Common myeloid progenitor, CD34-positive (primary cell): ENCODE measurements at regions not wholly inside any gene's neighbourhood (a gene's known extent, or its start where the extent isn't known, plus 50 kb on each side); places are given as distances from the start of the nearest gene placed in this dataset.

Source experiments
- CTCF ChIA-PET: fragments of 350-600 bp; sonication (Branson Sonifier 250); formaldehyde crosslinking; loops from one replicate; lab custom pipeline; 2021; ENCODE audit warnings: antibody characterized with exemption; lab: Charles Lee
- POLR2A ChIA-PET: fragments of 350-600 bp; sonication (Branson Sonifier 250); formaldehyde crosslinking; loops from one replicate; lab custom pipeline; 2021; ENCODE audit warnings: antibody characterized with exemption; lab: Charles Lee
- DNase-seq, 3 donors: peaks; one replicate each; pipeline versions ENCODE4 v3.0.0 to v3.0.0-alpha.2; 2013
- H3K27ac ChIP-seq, 2 experiments: 1 replicate in 1 of 2; 2 replicates in 1 of 2; pipeline ENCODE4 v1.7.0; 2013; ENCODE audit warnings: inconsistent platforms in 2 of 2, low read length in 2 of 2, mild to moderate bottlenecking in 2 of 2, low read depth in 1 of 2, moderate library complexity in 1 of 2; ENCODE audit not compliant: severe bottlenecking in 2 of 2, insufficient read depth in 1 of 2, poor library complexity in 1 of 2
- H3K27me3 ChIP-seq, 5 experiments: replicated peaks in 2 of 5; 1 replicate in 3 of 5; 2 replicates in 2 of 5; pipeline versions ENCODE4 v1.6.1 to v1.7.0; 2013; ENCODE audit warnings: low read length in 4 of 5, mild to moderate bottlenecking in 2 of 5, moderate library complexity in 2 of 5, inconsistent platforms in 1 of 5; ENCODE audit not compliant: insufficient read depth in 5 of 5, control insufficient read depth in 4 of 5
- H3K36me3 ChIP-seq, 4 experiments: 1 replicate in 2 of 4; 2 replicates in 2 of 4; pipeline versions ENCODE4 v1.6.1 to v1.7.0; 2013; ENCODE audit warnings: low read length in 3 of 4, control low read depth in 1 of 4, mild to moderate bottlenecking in 1 of 4; ENCODE audit not compliant: control insufficient read depth in 4 of 4, insufficient read depth in 4 of 4
- H3K4me1 ChIP-seq, 4 experiments: 1 replicate in 3 of 4; 2 replicates in 1 of 4; pipeline versions ENCODE4 v1.6.1 to v1.7.1; 2013; ENCODE audit warnings: low read length in 3 of 4, mild to moderate bottlenecking in 3 of 4, control low read depth in 1 of 4, inconsistent platforms in 1 of 4, moderate library complexity in 1 of 4; ENCODE audit not compliant: control insufficient read depth in 4 of 4, insufficient read depth in 4 of 4; ENCODE audit errors: control extremely low read depth in 1 of 4
- H3K4me3 ChIP-seq, 7 experiments: 1 replicate in 4 of 7; 2 replicates in 3 of 7; pipeline versions ENCODE4 v1.5.1 to v1.7.0; 2013; ENCODE audit warnings: mild to moderate bottlenecking in 7 of 7, low read length in 6 of 7, moderate library complexity in 6 of 7, inconsistent platforms in 2 of 7, low read depth in 2 of 7, control low read depth in 1 of 7; ENCODE audit not compliant: insufficient read depth in 4 of 7, control insufficient read depth in 1 of 7; ENCODE audit errors: extremely low read depth in 1 of 7
- H3K9me3 ChIP-seq, 5 experiments: 1 replicate in 4 of 5; 2 replicates in 1 of 5; pipeline versions ENCODE4 v1.6.1 to v1.7.1; 2013; ENCODE audit warnings: low read length in 4 of 5, mild to moderate bottlenecking in 2 of 5, inconsistent platforms in 1 of 5, low read depth in 1 of 5, moderate library complexity in 1 of 5; ENCODE audit not compliant: control insufficient read depth in 4 of 5, insufficient read depth in 2 of 5; ENCODE audit errors: control extremely low read depth in 1 of 5
- WGBS: methylation state at CpG from one replicate; pipeline ENCODE4 v1.1.5; 2013; ENCODE audit not compliant: insufficient coverage; 5-methylcytosine and 5-hydroxymethylcytosine counted together

- 84% methylated on average over 6 of the region's 9 CpGs for WGBS
- no peaks in the 10 kb centered on the region for H3K9me3 ChIP-seq
- no peak overlapping the region for H3K4me3 ChIP-seq
- ChIA-PET CTCF (no interaction called here), POLR2A (no interaction called here)
- no peaks in the 10 kb centered on the region for H3K27me3 ChIP-seq
- H3K36me3 ChIP-seq = no peaks in the 10 kb centered on the region
- no peak overlapping the region for H3K27ac ChIP-seq
- DNase-seq = no peak
- H3K4me1 ChIP-seq = no peaks in the 10 kb centered on the region
Measured at GRCh38 chr3:76353683-76354082, 568.3 kb upstream of the ZNF717 start.

GRCh38 chr3:76361010-76361409 is 575.7 kb upstream of the ZNF717 start:
- Histone ChIP-seq H3K4me1 (no peaks in the 10 kb centered on the region), H3K4me3 (no peak overlapping the region), H3K36me3 (no peaks in the 10 kb centered on the region), H3K9me3 (no peaks in the 10 kb centered on the region), H3K27me3 (no peaks in the 10 kb centered on the region), H3K27ac (no peak overlapping the region)
- DNase-seq = no peak
- 67% methylated on average over 1 of the region's 1 CpG for WGBS
- CTCF ChIA-PET = no interaction called here
- POLR2A ChIA-PET = no interaction called here

- H3K27me3 ChIP-seq = no peaks in the 10 kb centered on the region
- CTCF ChIA-PET = no interaction called here
- no peak overlapping the region for H3K4me3 ChIP-seq
- 30% methylated on average over 3 of the region's 6 CpGs for WGBS
- POLR2A ChIA-PET = no interaction called here
- no peaks in the 10 kb centered on the region for H3K4me1 ChIP-seq
- H3K36me3 ChIP-seq = no peaks in the 10 kb centered on the region
- no peak overlapping the region for H3K27ac ChIP-seq
- DNase-seq = no peak
- H3K9me3 ChIP-seq = no peaks in the 10 kb centered on the region
Measured at GRCh38 chr3:76362643-76363042, 577.3 kb upstream of the ZNF717 start.

- Histone ChIP-seq H3K27ac (no peak overlapping the region), H3K4me1 (no peaks in the 10 kb centered on the region), H3K27me3 (no peaks in the 10 kb centered on the region), H3K4me3 (no peak overlapping the region), H3K9me3 (no peaks in the 10 kb centered on the region), H3K36me3 (no peaks in the 10 kb centered on the region)
- ChIA-PET CTCF (no interaction called here), POLR2A (no interaction called here)
- no peak for DNase-seq
- WGBS = no CpG with 5 or more reads among the region's 3 CpGs
Measured at GRCh38 chr3:76365275-76365674, 579.9 kb upstream of the ZNF717 start.

GRCh38 chr3:76367281-76367680 is 581.9 kb upstream of the ZNF717 start:
- WGBS = 86% methylated on average over 1 of the region's 2 CpGs
- ChIA-PET CTCF (no interaction called here), POLR2A (no interaction called here)
- Histone ChIP-seq H3K4me3 (no peak overlapping the region), H3K4me1 (no peaks in the 10 kb centered on the region), H3K36me3 (no peaks in the 10 kb centered on the region), H3K9me3 (no peaks in the 10 kb centered on the region), H3K27ac (no peak overlapping the region), H3K27me3 (no peaks in the 10 kb centered on the region)
- DNase-seq = no peak

- no peak overlapping the region for H3K27ac ChIP-seq
- POLR2A ChIA-PET = no interaction called here
- CTCF ChIA-PET = no interaction called here
- WGBS = 89% methylated on average over 3 of the region's 5 CpGs
- no peak overlapping the region for H3K4me3 ChIP-seq
- no peaks in the 10 kb centered on the region for H3K9me3 ChIP-seq
- no peaks in the 10 kb centered on the region for H3K27me3 ChIP-seq
- no peaks in the 10 kb centered on the region for H3K4me1 ChIP-seq
- no peak for DNase-seq
- H3K36me3 ChIP-seq = no peaks in the 10 kb centered on the region
Measured at GRCh38 chr3:76369170-76369569, 583.8 kb upstream of the ZNF717 start.

- Histone ChIP-seq H3K36me3 (no peaks in the 10 kb centered on the region), H3K4me3 (no peak overlapping the region), H3K4me1 (no peaks in the 10 kb centered on the region), H3K9me3 (peaks cover 0 to 1% (median 0%) of the 10 kb centered on the region in 5 experiments), H3K27ac (no peak overlapping the region), H3K27me3 (no peaks in the 10 kb centered on the region)
- 100% methylated on average over 2 of the region's 4 CpGs for WGBS
- no peak for DNase-seq
- ChIA-PET POLR2A (no interaction called here), CTCF (no interaction called here)
Measured at GRCh38 chr3:76370749-76371520, 585.6 kb upstream of the ZNF717 start.
